A673 (cell line): ENCODE measurements at regions not wholly inside any gene's neighbourhood (a gene's known extent, or its start where the extent isn't known, plus 50 kb on each side); places are given as distances from the start of the nearest gene placed in this dataset.

Source experiments
- BruUV-seq: library from RNA; stranded (reverse); fragments of 400-500 nt; replicated peaks from 2 replicates; lab custom pipeline; 2021; lab: Mats Ljungman, UMichigan
- CTCF ChIA-PET: fragments of 300-600 bp; sonication (Branson Sonifier 250); formaldehyde crosslinking; loops from one replicate; lab custom pipeline; 2022; ENCODE audit warnings: antibody characterized with exemption; lab: Charles Lee
- POLR2A ChIA-PET: fragments of 300-600 bp; sonication (Branson Sonifier 250); formaldehyde crosslinking; loops from one replicate; lab custom pipeline; 2022; ENCODE audit warnings: antibody characterized with exemption; ENCODE audit not compliant: low non-redundant PET; lab: Charles Lee
- DNase-seq: peaks from one replicate; pipeline ENCODE4 v3.0.0-alpha.2; 2015; ENCODE audit warnings: low spot score
- H3K27ac ChIP-seq: fragments of 200-600 bp; sonication (generic); 2 replicates; pipeline ENCODE4 v1.5.1; 2016; ENCODE audit warnings: mixed run types, low read depth, mild to moderate bottlenecking, mixed read lengths, antibody characterized with exemption, low read length; ENCODE audit not compliant: poor library complexity, severe bottlenecking
- H3K27me3 ChIP-seq: fragments of 200-600 bp; sonication (generic); replicated peaks from 2 replicates; pipeline ENCODE4 v1.6.1; 2017; ENCODE audit warnings: mixed run types, low read depth, mild to moderate bottlenecking, mixed read lengths, antibody characterized with exemption, low read length; ENCODE audit not compliant: insufficient read depth, poor library complexity
- H3K36me3 ChIP-seq: fragments of 200-600 bp; sonication (generic); 2 replicates; pipeline ENCODE4 v1.6.1; 2016; ENCODE audit warnings: mixed run types, mild to moderate bottlenecking, mixed read lengths, antibody characterized with exemption, low read length; ENCODE audit not compliant: insufficient read depth, poor library complexity, severe bottlenecking
- H3K4me1 ChIP-seq: fragments of 200-600 bp; sonication (generic); 2 replicates; pipeline ENCODE4 v1.6.1; 2017; ENCODE audit warnings: mixed run types, mild to moderate bottlenecking, mixed read lengths, antibody characterized with exemption, low read length; ENCODE audit not compliant: insufficient read depth, poor library complexity, severe bottlenecking
- H3K4me3 ChIP-seq: fragments of 200-600 bp; sonication (generic); 2 replicates; pipeline ENCODE4 v1.5.1; 2016; ENCODE audit warnings: low read depth, mixed run types, mild to moderate bottlenecking, mixed read lengths, low read length; ENCODE audit not compliant: poor library complexity, severe bottlenecking
- H3K9me3 ChIP-seq: fragments of 200-600 bp; sonication (generic); 2 replicates; pipeline ENCODE4 v1.6.1; 2016; ENCODE audit warnings: mixed run types, low read depth, mild to moderate bottlenecking, mixed read lengths, antibody characterized with exemption, low read length; ENCODE audit not compliant: poor library complexity, severe bottlenecking
- CTCF ChIP-seq: fragments of 300-800, 200-600 bp; sonication (generic); conservative IDR thresholded peaks from 2 replicates; pipeline ENCODE4 v1.5.1; 2017; ENCODE audit warnings: low read depth, mild to moderate bottlenecking, antibody characterized with exemption, low read length, moderate library complexity, mixed read lengths
- EZH2 ChIP-seq: fragments of 200-600 bp; sonication (generic); IDR thresholded peaks from 2 replicates; pipeline ENCODE4 v1.6.1; 2017; ENCODE audit warnings: borderline replicate concordance, low read depth, mild to moderate bottlenecking, mixed read lengths, antibody characterized with exemption, low read length; ENCODE audit not compliant: poor library complexity, severe bottlenecking
- intact Hi-C: fragments of 100-400 bp; cut with micrococcal nuclease; formaldehyde crosslinking; loops from one replicate; pipeline ENCODE4 v1.10.0; 2022; ENCODE audit not compliant: unreplicated experiment

GRCh38 chr7:127530148-127530547 is 55.2 kb downstream of the GCC1 start:
- Histone ChIP-seq H3K27ac (no peak overlapping the region), H3K27me3 (no peaks in the 10 kb centered on the region), H3K36me3 (no peaks in the 10 kb centered on the region), H3K4me3 (no peak overlapping the region), H3K9me3 (no peaks in the 10 kb centered on the region), H3K4me1 (no peaks in the 10 kb centered on the region)
- ChIA-PET CTCF (no interaction called here), POLR2A (no interaction called here)
- no peak for DNase-seq
- BruUV-seq = no TSS peak
- intact Hi-C loops = no loop called here
- TF ChIP-seq CTCF (no peak), EZH2 (no peak)

- H3K36me3 ChIP-seq = no peaks in the 10 kb centered on the region
- H3K27me3 ChIP-seq = no peaks in the 10 kb centered on the region
- no peaks in the 10 kb centered on the region for H3K9me3 ChIP-seq
- H3K4me3 ChIP-seq = no peak overlapping the region
- DNase-seq = no peak
- POLR2A ChIA-PET = no interaction called here
- no peak for TF ChIP-seq CTCF
- no peak for TF ChIP-seq EZH2
- no peaks in the 10 kb centered on the region for H3K4me1 ChIP-seq
- H3K27ac ChIP-seq = no peak overlapping the region
- no TSS peak for BruUV-seq
- intact Hi-C loops = no loop called here
- CTCF ChIA-PET = no interaction called here
These were observed 57.8 kb downstream of the GCC1 start for GRCh38 chr7:127527561-127527960.

GRCh38 chr7:127525866-127526480 is 59.4 kb downstream of the GCC1 start:
- CTCF ChIA-PET = no interaction called here
- Histone ChIP-seq H3K36me3 (no peaks in the 10 kb centered on the region), H3K9me3 (no peaks in the 10 kb centered on the region), H3K27me3 (no peaks in the 10 kb centered on the region), H3K27ac (no peak overlapping the region), H3K4me1 (no peaks in the 10 kb centered on the region), H3K4me3 (no peak overlapping the region)
- BruUV-seq = no TSS peak
- TF ChIP-seq EZH2 = no peak
- no peak for TF ChIP-seq CTCF
- intact Hi-C loops = no loop called here
- POLR2A ChIA-PET = no interaction called here
- DNase-seq = peak; percentile 14
